K562 (cell line): ENCODE measurements at regions not wholly inside any gene's neighbourhood (a gene's known extent, or its start where the extent isn't known, plus 50 kb on each side); places are given as distances from the start of the nearest gene placed in this dataset.

Experiments used
- ATAC-seq: fragments of 200-7000 bp; cut with Tn5 transposase; 3 replicates; pipeline ENCODE4 v1.9.1; 2020; ENCODE audit warnings: moderate library complexity
- BruUV-seq: library from RNA; stranded (reverse); fragments of 400-500 nt; replicated peaks from 2 replicates; lab custom pipeline; 2021; lab: Mats Ljungman, UMichigan
- CTCF ChIA-PET: fragments of 300-600 bp; formaldehyde crosslinking; extraction: SDS; loops from one replicate; lab custom pipeline; 2021; ENCODE audit warnings: low intra/inter-chr PET ratio; lab: Yijun Ruan, JAX
- POLR2A ChIA-PET: fragments of 300-600, 350-650 bp; sonication (Branson Sonifier 250); formaldehyde crosslinking; extraction: SDS; loops from one replicate; lab custom pipeline; 2021; ENCODE audit warnings: antibody characterized with exemption, inconsistent platforms; lab: Yijun Ruan, JAX
- DNase-seq, 4 experiments: peaks; one replicate each; pipeline versions ENCODE4 v3.0.0 to v3.0.0-alpha.2; 2011 to 2018; ENCODE audit warnings: low spot score in 3 of 4, mixed read lengths in 3 of 4; ENCODE audit errors: extremely low read depth in 1 of 4
- FAIRE-seq: peaks from 2 replicates; lab custom pipeline; 2011; peaks lifted over from hg19 to GRCh38; lab: Jason Lieb, UNC
- H2AFZ ChIP-seq: 2 replicates; pipeline ENCODE4 v1.6.0; 2011; ENCODE audit warnings: low read depth, low read length, control low read depth, inconsistent platforms
- H3K27ac ChIP-seq: fragments of 200-600 bp; 3 replicates; pipeline ENCODE4 v1.8.0; 2011; ENCODE audit warnings: low read depth, mild to moderate bottlenecking, control low read depth, inconsistent platforms, low read length, moderate library complexity, mixed read lengths; ENCODE audit errors: extremely low read depth
- H3K27me3 ChIP-seq, 2 experiments: fragments of 300-600 bp in 1 of 2; 2 replicates in 1 of 2; 3 replicates in 1 of 2; pipeline versions ENCODE4 v1.6.0 to v1.8.0; 2011; ENCODE audit warnings: inconsistent platforms in 2 of 2, low read length in 2 of 2, mild to moderate bottlenecking in 1 of 2, mixed read lengths in 1 of 2, moderate library complexity in 1 of 2; ENCODE audit not compliant: control insufficient read depth in 2 of 2, insufficient read depth in 2 of 2
- H3K36me3 ChIP-seq: fragments of 300-600 bp; 3 replicates; pipeline ENCODE4 v1.8.0; 2011; ENCODE audit warnings: mild to moderate bottlenecking, low read length, inconsistent platforms; ENCODE audit not compliant: control insufficient read depth, insufficient read depth
- H3K4me1 ChIP-seq, 2 experiments: fragments of 200-600 bp in 1 of 2; replicated peaks in 1 of 2; 2 replicates in 1 of 2; 3 replicates in 1 of 2; pipeline versions ENCODE4 v1.5.1 to v1.8.0; 2011; ENCODE audit warnings: inconsistent platforms in 2 of 2, low read length in 2 of 2, mild to moderate bottlenecking in 1 of 2, mixed read lengths in 1 of 2, moderate library complexity in 1 of 2; ENCODE audit not compliant: control insufficient read depth in 2 of 2, insufficient read depth in 2 of 2
- H3K4me2 ChIP-seq: 2 replicates; pipeline ENCODE4 v1.6.1; 2011; ENCODE audit warnings: low read length, control low read depth, inconsistent platforms, mixed read lengths; ENCODE audit not compliant: insufficient read depth
- H3K4me3 ChIP-seq: fragments of 200-600 bp; sonication (generic), shearing (Covaris generic); 2 replicates; pipeline ENCODE4 v1.5.1; 2016; ENCODE audit warnings: control low read depth, inconsistent platforms
- H3K79me2 ChIP-seq: fragments of 200-600 bp; 3 replicates; pipeline ENCODE4 v1.8.0; 2011; ENCODE audit warnings: low read length, inconsistent platforms; ENCODE audit not compliant: control insufficient read depth, insufficient read depth
- H3K9ac ChIP-seq, 2 experiments: 2 replicates each; pipeline versions ENCODE4 v1.6.0 to v1.6.1; 2011; ENCODE audit warnings: low read depth in 2 of 2, low read length in 2 of 2, control low read depth in 1 of 2, inconsistent platforms in 1 of 2, mild to moderate bottlenecking in 1 of 2, mixed read lengths in 1 of 2; ENCODE audit not compliant: insufficient read depth in 1 of 2
- H3K9me1 ChIP-seq: one replicate; pipeline ENCODE4 v1.6.0; 2011; ENCODE audit warnings: inconsistent platforms, mild to moderate bottlenecking, low read length, moderate library complexity; ENCODE audit not compliant: control insufficient read depth, insufficient read depth
- H3K9me3 ChIP-seq: replicated peaks from 2 replicates; pipeline ENCODE4 v1.5.1; 2011; ENCODE audit warnings: low read depth, low read length, inconsistent platforms; ENCODE audit not compliant: control insufficient read depth, insufficient read depth
- H4K20me1 ChIP-seq: replicated peaks from 2 replicates; pipeline ENCODE4 v1.6.1; 2011; ENCODE audit warnings: low read length, inconsistent platforms, mixed read lengths; ENCODE audit not compliant: control insufficient read depth, insufficient read depth
- CBFA2T2 ChIP-seq: fragments of 450-650 bp; conservative IDR thresholded peaks from 2 replicates; pipeline ENCODE4 v1.6.1; 2017; ENCODE audit warnings: mild to moderate bottlenecking
- L3MBTL2 ChIP-seq: fragments of 450-650 bp; IDR thresholded peaks from 2 replicates; pipeline ENCODE4 v1.6.1; 2016; ENCODE audit warnings: mild to moderate bottlenecking, moderate library complexity
- PCBP2 ChIP-seq: fragments of 200-400 bp; formaldehyde crosslinking; IDR thresholded peaks from 2 replicates; pipeline ENCODE4 v1.6.1; 2018; ENCODE audit warnings: low read length, low read depth, mild to moderate bottlenecking, moderate library complexity; ENCODE audit not compliant: poor library complexity, severe bottlenecking
- RBM34 ChIP-seq: fragments of 200-400 bp; formaldehyde crosslinking; IDR thresholded peaks from 2 replicates; pipeline ENCODE4 v1.6.1; 2018; ENCODE audit warnings: low read length, borderline replicate concordance; ENCODE audit not compliant: insufficient read depth
- RCOR1 ChIP-seq, 2 experiments: IDR thresholded peaks; 2 replicates each; pipeline ENCODE4 v1.6.1; 2012; ENCODE audit warnings: low read depth in 2 of 2, low read length in 2 of 2, borderline replicate concordance in 1 of 2, improper control_type of control experiment in 1 of 2
- TEAD4 ChIP-seq, 2 experiments: sonication (generic) in 1 of 2; formaldehyde crosslinking in 1 of 2; IDR thresholded peaks; 2 replicates each; pipeline versions ENCODE4 v1.6.1 to v1.8.0; 2012 to 2022; ENCODE audit warnings: borderline replicate concordance in 1 of 2, inconsistent platforms in 1 of 2, low read length in 1 of 2, mild to moderate bottlenecking in 1 of 2, missing genetic modification reagents in 1 of 2
- ZBTB17 ChIP-seq: fragments of 450-650 bp; formaldehyde crosslinking; IDR thresholded peaks from 2 replicates; pipeline ENCODE4 v1.4.0; 2020; ENCODE audit warnings: mild to moderate bottlenecking
- ZNF23 ChIP-seq: fragments of 250-450 bp; sonication (Bioruptor Pico); IDR thresholded peaks from 2 replicates; pipeline ENCODE4 v1.4.0; 2020; ENCODE audit warnings: mild to moderate bottlenecking
- ZNF444 ChIP-seq: fragments of 250-450 bp; sonication (Bioruptor Pico); IDR thresholded peaks from 2 replicates; pipeline ENCODE4 v1.4.0; 2020; ENCODE audit warnings: mild to moderate bottlenecking, moderate library complexity
- WGBS: fragments of 100-300 bp; shearing (Covaris generic); methylation state at CpG from one replicate; pipeline ENCODE4 v1.1.6; 2016; ENCODE audit warnings: low coverage, mixed read lengths; ENCODE audit not compliant: insufficient coverage; ENCODE audit errors: missing lambda C conversion rate; 5-methylcytosine and 5-hydroxymethylcytosine counted together
- in situ Hi-C: fragments of 300-500 bp; cut with MboI; formaldehyde crosslinking; loops from 4 replicates; pipeline ENCODE4 v1.15.0; 2018; ENCODE audit warnings: inconsistent platforms, mixed read lengths
- intact Hi-C: fragments of 100-400 bp; cut with micrococcal nuclease; formaldehyde crosslinking; loops from 2 replicates; pipeline ENCODE4 v1.14.2; 2022
- TF ChIP-seq, protein P1 (sequence below): fragments of 450-650 bp; IDR thresholded peaks from 2 replicates; pipeline ENCODE4 v1.6.1; 2017; ENCODE audit warnings: mild to moderate bottlenecking, moderate library complexity
- TF ChIP-seq, protein P2 (sequence below): fragments of 250-450 bp; sonication (Bioruptor Pico); IDR thresholded peaks from 2 replicates; pipeline ENCODE4 v1.9.0; 2021; ENCODE audit warnings: mild to moderate bottlenecking, inconsistent platforms

DNA sequence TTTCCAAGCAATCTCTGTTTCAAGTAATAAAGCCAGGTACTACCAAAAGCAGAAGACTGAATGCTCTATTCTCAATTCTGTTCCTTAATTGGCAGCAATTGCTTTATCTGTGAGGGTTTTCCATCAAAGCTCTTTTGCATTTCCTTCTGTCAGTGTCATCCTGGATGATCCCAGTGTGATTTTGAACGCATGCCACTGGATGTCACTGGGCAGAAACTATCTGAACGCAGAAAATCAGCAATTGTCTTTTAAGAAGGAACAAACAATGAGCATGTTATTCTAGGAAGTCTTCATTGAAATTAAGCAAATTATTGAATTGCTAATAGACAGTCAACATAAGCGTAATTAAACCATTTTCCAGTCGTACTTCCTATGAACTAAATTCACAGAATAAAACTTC lies 259.0 kb upstream of the REG3G start (continued):
- TF ChIP-seq, protein P1, sequence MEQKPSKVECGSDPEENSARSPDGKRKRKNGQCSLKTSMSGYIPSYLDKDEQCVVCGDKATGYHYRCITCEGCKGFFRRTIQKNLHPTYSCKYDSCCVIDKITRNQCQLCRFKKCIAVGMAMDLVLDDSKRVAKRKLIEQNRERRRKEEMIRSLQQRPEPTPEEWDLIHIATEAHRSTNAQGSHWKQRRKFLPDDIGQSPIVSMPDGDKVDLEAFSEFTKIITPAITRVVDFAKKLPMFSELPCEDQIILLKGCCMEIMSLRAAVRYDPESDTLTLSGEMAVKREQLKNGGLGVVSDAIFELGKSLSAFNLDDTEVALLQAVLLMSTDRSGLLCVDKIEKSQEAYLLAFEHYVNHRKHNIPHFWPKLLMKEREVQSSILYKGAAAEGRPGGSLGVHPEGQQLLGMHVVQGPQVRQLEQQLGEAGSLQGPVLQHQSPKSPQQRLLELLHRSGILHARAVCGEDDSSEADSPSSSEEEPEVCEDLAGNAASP: no peak

DNA sequence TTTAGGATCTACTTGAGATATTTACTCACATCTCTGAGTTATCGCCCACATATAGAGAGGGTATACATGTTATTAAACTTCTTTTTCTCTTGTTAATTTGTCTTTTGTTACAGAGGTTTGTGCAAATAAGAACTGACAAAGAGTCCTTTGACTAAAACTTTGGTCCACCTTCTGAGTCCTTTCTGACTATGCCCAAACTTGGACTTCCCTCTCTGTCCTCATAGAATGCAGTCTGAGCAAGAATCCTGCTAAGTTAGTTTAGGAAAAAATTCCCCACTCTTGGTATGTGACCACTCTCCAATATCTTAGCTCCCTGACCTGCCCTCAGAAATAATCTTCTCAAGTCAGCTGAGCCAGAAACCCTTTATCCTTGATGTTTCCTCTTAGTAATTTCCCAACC lies 257.5 kb upstream of the REG3G start:
- no peak for FAIRE-seq
- Histone ChIP-seq H3K4me3 (no peak overlapping the region), H3K36me3 (no peaks in the 10 kb centered on the region), H3K9ac (no peak overlapping the region), H3K9me3 (no peaks in the 10 kb centered on the region), H3K27ac (no peak overlapping the region), H4K20me1 (no peaks in the 10 kb centered on the region), H3K4me1 (no peaks in the 10 kb centered on the region), H3K79me2 (no peaks in the 10 kb centered on the region)
- no TSS peak for BruUV-seq
- POLR2A ChIA-PET: no interaction called here
- 0% methylated on average over 1 of the region's 1 CpG for whole genome bisulfite sequencing
- no peak for TF ChIP-seq L3MBTL2
- TF ChIP-seq, all 486 proteins: peak for 0
- no peaks in the 10 kb centered on the region for H3K9me1 ChIP-seq
- DNase-seq: no peak
- no peak overlapping the region for H3K4me2 ChIP-seq
- intact Hi-C loops: no loop called here
- CTCF ChIA-PET: no interaction called here
- no peak overlapping the region for H2AFZ ChIP-seq
- ATAC-seq: no peak
- H3K27me3 ChIP-seq: no peaks in the 10 kb centered on the region
- in situ Hi-C loops: no loop called here

DNA sequence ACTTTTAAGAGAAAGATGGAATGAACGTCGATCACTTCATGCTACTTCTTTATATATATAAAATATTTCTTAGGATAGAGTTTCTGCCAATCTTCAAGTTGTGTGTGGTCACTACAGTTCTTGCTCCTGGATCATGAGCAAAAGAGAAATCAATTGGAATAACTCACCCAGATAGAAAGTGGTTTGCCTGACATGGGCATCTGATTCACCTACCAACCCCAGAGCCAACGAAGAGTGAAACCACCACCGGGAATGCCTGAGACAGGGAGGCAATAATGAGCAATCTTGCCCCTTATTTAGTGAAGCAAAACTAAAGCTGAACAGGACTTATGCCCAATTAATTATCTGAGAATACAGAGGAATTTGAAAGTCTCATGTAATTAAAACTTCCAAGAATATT lies 250.2 kb upstream of the REG3G start:
- Histone ChIP-seq H3K4me1 (peaks cover 0 to 6% of the 10 kb centered on the region in 2 experiments; a peak in 2 of 5 replicates), H3K9me1 (no peaks in the 10 kb centered on the region), H3K79me2 (no peaks in the 10 kb centered on the region), H3K9ac (no peak overlapping the region), H3K4me3 (no peak overlapping the region), H3K36me3 (no peaks in the 10 kb centered on the region), H3K4me2 (no peak overlapping the region), H3K27me3 (no peaks in the 10 kb centered on the region), H3K27ac (no peak overlapping the region), H2AFZ (no peak overlapping the region), H4K20me1 (no peaks in the 10 kb centered on the region), H3K9me3 (no peaks in the 10 kb centered on the region; the same call in 1 of the 2 replicates)
- no TSS peak for BruUV-seq
- ATAC-seq: no peak
- in situ Hi-C loops (no loop called here), intact Hi-C loops (no loop called here)
- no peak for DNase-seq
- FAIRE-seq: no peak
- TF ChIP-seq RBM34: no peak
- no peak for TF ChIP-seq CBFA2T2
- no peak for TF ChIP-seq PCBP2
- no peak for TF ChIP-seq ZNF23
- TF ChIP-seq, protein P2, sequence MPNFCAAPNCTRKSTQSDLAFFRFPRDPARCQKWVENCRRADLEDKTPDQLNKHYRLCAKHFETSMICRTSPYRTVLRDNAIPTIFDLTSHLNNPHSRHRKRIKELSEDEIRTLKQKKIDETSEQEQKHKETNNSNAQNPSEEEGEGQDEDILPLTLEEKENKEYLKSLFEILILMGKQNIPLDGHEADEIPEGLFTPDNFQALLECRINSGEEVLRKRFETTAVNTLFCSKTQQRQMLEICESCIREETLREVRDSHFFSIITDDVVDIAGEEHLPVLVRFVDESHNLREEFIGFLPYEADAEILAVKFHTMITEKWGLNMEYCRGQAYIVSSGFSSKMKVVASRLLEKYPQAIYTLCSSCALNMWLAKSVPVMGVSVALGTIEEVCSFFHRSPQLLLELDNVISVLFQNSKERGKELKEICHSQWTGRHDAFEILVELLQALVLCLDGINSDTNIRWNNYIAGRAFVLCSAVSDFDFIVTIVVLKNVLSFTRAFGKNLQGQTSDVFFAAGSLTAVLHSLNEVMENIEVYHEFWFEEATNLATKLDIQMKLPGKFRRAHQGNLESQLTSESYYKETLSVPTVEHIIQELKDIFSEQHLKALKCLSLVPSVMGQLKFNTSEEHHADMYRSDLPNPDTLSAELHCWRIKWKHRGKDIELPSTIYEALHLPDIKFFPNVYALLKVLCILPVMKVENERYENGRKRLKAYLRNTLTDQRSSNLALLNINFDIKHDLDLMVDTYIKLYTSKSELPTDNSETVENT: no peak
- TF ChIP-seq RCOR1 (IDR thresholded peaks at IDR 0.05; ENCODE audit: borderline replicate concordance in 1 of 2, low read depth in 2 of 2, low read length in 2 of 2): no peak
- TF ChIP-seq ZNF444 (CRISPR knock-in tag): no peak
- TF ChIP-seq TEAD4 (IDR thresholded peaks at IDR 0.05; ENCODE audit: low read length): no peak
- TF ChIP-seq TEAD4 (CRISPR knock-in tag; IDR thresholded peaks at IDR 0.05; ENCODE audit: borderline replicate concordance): no peak
- TF ChIP-seq ZBTB17 (CRISPR knock-in tag): no peak
- ChIA-PET CTCF (no interaction called here), POLR2A (no interaction called here)
- 0% methylated on average over 4 of the region's 4 CpGs for WGBS
